Thyroid gland (tissue), 4 donors: ENCODE measurements at regions not wholly inside any gene's neighbourhood (a gene's known extent, or its start where the extent isn't known, plus 50 kb on each side); places are given as distances from the start of the nearest gene placed in this dataset.

ENCODE experiments used
- DNase-seq, 2 donors: peaks; one replicate each; pipeline ENCODE4 v3.0.0-alpha.2; 2019
- H3K27ac ChIP-seq, 3 donors: fragments of 200-600 bp; sonication (generic); 1 replicate in 2 of 3; 2 replicates in 1 of 3; pipeline ENCODE4 v1.5.1; 2016 to 2019; ENCODE audit warnings: mild to moderate bottlenecking in 1 of 3, moderate library complexity in 1 of 3
- H3K27me3 ChIP-seq: fragments of 200-600 bp; sonication (generic); one replicate; pipeline ENCODE4 v1.5.1; 2019
- H3K36me3 ChIP-seq, 2 donors: fragments of 200-600 bp; sonication (generic); one replicate each; pipeline ENCODE4 v1.5.1; 2016 to 2019
- H3K4me1 ChIP-seq, 2 donors: fragments of 200-600 bp; sonication (generic); one replicate each; pipeline ENCODE4 v1.5.1; 2017 to 2019
- H3K4me3 ChIP-seq, 3 donors: fragments of 200-600 bp; sonication (generic); replicated peaks in 1 of 3; 1 replicate in 2 of 3; 2 replicates in 1 of 3; pipeline ENCODE4 v1.5.1; 2016; ENCODE audit warnings: mild to moderate bottlenecking in 1 of 3
- H3K9me3 ChIP-seq: fragments of 200-600 bp; sonication (generic); one replicate; pipeline ENCODE4 v1.5.1; 2017
- POLR2A ChIP-seq, 2 donors: fragments of 450-650 bp; IDR thresholded peaks; one replicate each; pipeline ENCODE4 v1.6.1; 2017; ENCODE audit warnings: antibody characterized with exemption in 2 of 2, mild to moderate bottlenecking in 2 of 2, moderate library complexity in 1 of 2
- WGBS, 2 donors: methylation state at CpG; one replicate each; pipeline ENCODE4 v1.1.5; 2017; 5-methylcytosine and 5-hydroxymethylcytosine counted together
- intact Hi-C: fragments of 100-400 bp; cut with DNase I; formaldehyde crosslinking; loops from one replicate; pipeline ENCODE4 v1.15.1; 2023
- TF ChIP-seq, protein P1 (sequence below), 6 experiments: fragments of 200-600 bp in 3 of 6; fragments of 450-650 bp in 3 of 6; sonication (generic) in 3 of 6; IDR thresholded peaks; one replicate each; pipeline ENCODE4 v1.5.1; 2016 to 2019; ENCODE audit warnings: antibody characterized with exemption in 6 of 6, mild to moderate bottlenecking in 2 of 6, inconsistent platforms in 1 of 6, moderate library complexity in 1 of 6

DNA sequence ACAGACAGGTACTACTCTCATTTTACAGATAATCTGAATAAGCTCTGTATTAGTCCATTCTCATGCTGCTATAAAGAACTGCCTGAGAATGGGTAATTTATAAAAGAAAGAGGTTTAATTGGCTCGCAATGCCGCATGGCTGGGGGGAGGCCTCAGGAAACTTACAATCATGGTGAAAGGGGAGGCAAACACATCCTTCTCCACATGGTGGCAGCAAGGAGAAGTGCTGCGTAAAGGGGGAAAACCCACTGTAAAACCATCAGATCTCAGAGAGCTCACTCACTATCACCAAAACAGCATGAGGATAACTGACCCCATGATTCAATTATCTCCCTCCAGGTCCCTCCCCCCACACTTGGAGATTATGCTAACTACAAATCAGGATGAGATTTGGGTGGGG lies 254.4 kb downstream of the KCNE4 start:
- no peaks in the 10 kb centered on the region for H3K27me3 ChIP-seq
- H3K9me3 ChIP-seq = no peaks in the 10 kb centered on the region
- no peaks in the 10 kb centered on the region for H3K4me1 ChIP-seq
- H3K27ac ChIP-seq = no peak overlapping the region
- intact Hi-C loops = no loop called here
- no peaks in the 10 kb centered on the region for H3K36me3 ChIP-seq
- 75 to 83% methylated on average over 3 of the region's 3 CpGs for whole genome bisulfite sequencing, 2 donors
- no peak overlapping the region for H3K4me3 ChIP-seq
- DNase-seq = no peak
- no peak for TF ChIP-seq POLR2A (IDR thresholded peaks at IDR 0.05)
- TF ChIP-seq, protein P1, sequence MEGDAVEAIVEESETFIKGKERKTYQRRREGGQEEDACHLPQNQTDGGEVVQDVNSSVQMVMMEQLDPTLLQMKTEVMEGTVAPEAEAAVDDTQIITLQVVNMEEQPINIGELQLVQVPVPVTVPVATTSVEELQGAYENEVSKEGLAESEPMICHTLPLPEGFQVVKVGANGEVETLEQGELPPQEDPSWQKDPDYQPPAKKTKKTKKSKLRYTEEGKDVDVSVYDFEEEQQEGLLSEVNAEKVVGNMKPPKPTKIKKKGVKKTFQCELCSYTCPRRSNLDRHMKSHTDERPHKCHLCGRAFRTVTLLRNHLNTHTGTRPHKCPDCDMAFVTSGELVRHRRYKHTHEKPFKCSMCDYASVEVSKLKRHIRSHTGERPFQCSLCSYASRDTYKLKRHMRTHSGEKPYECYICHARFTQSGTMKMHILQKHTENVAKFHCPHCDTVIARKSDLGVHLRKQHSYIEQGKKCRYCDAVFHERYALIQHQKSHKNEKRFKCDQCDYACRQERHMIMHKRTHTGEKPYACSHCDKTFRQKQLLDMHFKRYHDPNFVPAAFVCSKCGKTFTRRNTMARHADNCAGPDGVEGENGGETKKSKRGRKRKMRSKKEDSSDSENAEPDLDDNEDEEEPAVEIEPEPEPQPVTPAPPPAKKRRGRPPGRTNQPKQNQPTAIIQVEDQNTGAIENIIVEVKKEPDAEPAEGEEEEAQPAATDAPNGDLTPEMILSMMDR (IDR thresholded peaks at IDR 0.05) = no peak

DNA sequence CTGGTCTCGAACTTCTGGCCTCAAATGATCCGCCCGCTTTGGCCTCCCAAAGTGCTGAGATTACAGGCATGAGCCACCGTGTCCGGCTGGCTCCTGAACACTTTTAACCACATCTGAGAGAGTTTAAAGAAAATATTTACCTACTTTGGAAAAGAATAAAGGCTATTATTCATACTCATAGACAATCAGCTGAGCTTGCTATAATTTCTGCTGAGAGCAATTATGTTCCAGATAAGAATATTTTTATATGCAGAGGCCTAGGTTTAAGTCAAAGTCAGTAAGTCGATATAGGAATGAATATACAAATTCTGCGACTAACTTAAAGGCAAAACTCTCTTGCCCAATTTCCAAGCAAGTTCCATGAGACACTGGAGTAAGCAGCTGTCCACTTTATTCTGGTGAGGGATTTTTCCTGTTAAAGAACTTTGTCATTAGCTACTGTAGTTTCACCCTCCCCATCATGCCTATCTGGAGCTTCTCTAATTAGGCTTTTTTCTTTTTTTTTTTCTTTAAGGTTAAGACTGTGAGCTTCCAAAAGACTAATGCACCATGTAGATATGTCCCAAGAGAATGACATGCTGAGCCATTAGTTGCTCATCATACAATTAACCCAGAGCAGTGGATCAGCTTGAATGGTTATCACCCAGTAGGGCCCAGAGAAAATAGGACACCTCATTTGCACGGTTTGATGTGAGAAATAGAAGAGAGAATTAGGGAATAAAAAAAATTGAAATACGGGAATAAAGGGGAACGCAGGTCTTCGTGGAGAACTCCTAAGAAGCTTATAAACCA lies 260.1 kb downstream of the KCNE4 start:
- H3K36me3 ChIP-seq = no peaks in the 10 kb centered on the region
- WGBS, 2 donors = 82 to 89% methylated on average over 11 of the region's 11 CpGs
- H3K4me1 ChIP-seq = no peaks in the 10 kb centered on the region
- H3K4me3 ChIP-seq = no peak overlapping the region
- DNase-seq = no peak
- no peaks in the 10 kb centered on the region for H3K27me3 ChIP-seq
- no peak for TF ChIP-seq POLR2A (IDR thresholded peaks at IDR 0.05)
- TF ChIP-seq, protein P1 (IDR thresholded peaks at IDR 0.05) = no peak
- H3K27ac ChIP-seq = no peak overlapping the region
- H3K9me3 ChIP-seq = no peaks in the 10 kb centered on the region
- intact Hi-C loops = no loop called here

DNA sequence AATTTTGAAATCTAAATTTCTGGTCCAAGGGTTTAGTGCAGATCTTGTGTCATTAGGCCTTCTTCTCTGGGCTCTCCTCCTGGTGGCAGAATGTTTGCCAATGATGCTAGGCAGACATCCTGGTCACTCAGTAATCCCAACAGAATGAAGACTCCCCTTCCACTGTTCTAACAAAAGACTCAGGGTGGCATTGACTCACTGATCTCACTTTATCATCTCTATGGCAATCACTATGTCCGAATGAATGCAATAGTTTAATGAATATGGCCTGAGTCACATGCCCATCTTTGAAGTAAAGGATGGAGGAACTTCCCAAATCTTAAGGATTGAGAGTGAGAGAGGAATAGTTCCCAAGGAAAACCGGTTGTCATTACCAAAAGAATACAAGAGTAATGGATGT lies 261.1 kb downstream of the KCNE4 start:
- H3K27me3 ChIP-seq = no peaks in the 10 kb centered on the region
- no peaks in the 10 kb centered on the region for H3K9me3 ChIP-seq
- no peak overlapping the region for H3K4me3 ChIP-seq
- TF ChIP-seq, protein P1 (IDR thresholded peaks at IDR 0.05) = no peak
- no peak for TF ChIP-seq POLR2A (IDR thresholded peaks at IDR 0.05)
- no peaks in the 10 kb centered on the region for H3K36me3 ChIP-seq
- H3K4me1 ChIP-seq = no peaks in the 10 kb centered on the region
- H3K27ac ChIP-seq = no peak overlapping the region
- no peak for DNase-seq
- intact Hi-C loops = no loop called here
- 79 to 81% methylated on average over 2 of the region's 2 CpGs for WGBS, 2 donors

DNA sequence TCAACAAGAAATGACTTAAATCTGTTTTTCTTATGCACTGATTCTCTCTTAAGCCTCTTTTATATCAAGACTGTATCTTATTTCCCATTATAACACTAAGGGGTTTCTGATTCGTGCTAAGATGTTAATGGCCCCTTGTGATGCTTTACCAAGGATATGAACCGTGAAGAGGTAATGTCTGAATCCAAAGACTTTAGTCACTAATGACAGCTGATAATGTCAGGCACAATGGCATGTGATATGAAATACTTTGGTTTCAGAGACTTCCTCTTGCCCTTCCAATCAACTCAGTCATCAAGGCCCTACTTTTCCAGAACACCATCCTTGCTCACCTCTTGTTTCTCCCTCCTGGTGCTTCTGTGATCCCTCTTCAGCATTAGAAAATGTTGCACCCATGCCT lies 262.8 kb downstream of the KCNE4 start:
- intact Hi-C loops = no loop called here
- no peak overlapping the region for H3K4me3 ChIP-seq
- TF ChIP-seq, protein P1 (IDR thresholded peaks at IDR 0.05) = no peak
- no peak for TF ChIP-seq POLR2A (IDR thresholded peaks at IDR 0.05)
- 63 to 78% methylated on average over 2 of the region's 2 CpGs for WGBS, 2 donors
- no peaks in the 10 kb centered on the region for H3K9me3 ChIP-seq
- H3K27ac ChIP-seq = no peak overlapping the region
- H3K36me3 ChIP-seq = no peaks in the 10 kb centered on the region
- no peaks in the 10 kb centered on the region for H3K4me1 ChIP-seq
- H3K27me3 ChIP-seq = no peaks in the 10 kb centered on the region
- no peak for DNase-seq

DNA sequence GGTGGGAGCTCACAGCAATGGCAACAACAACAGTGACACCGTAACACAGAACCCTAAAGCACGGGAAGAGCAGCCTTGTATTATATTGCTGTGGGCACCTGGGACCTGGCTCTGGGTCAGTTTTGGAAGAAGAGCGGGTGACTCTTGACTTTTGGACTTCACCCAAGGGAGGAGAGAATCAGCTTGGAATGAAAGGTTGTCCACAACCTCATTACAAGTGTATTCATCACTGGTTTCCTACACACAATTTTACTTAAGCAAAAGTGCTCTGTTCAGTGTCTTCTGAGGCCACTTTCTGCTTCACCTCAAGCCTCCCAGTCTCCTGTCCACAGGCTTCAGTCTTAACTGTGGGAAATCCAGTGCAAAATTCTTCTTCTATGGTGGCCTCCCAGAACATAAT lies 263.8 kb downstream of the KCNE4 start:
- no peaks in the 10 kb centered on the region for H3K4me1 ChIP-seq
- no peak overlapping the region for H3K27ac ChIP-seq
- TF ChIP-seq POLR2A (IDR thresholded peaks at IDR 0.05) = no peak
- TF ChIP-seq, protein P1 (IDR thresholded peaks at IDR 0.05) = no peak
- intact Hi-C loops = no loop called here
- WGBS, 2 donors = 24 to 74% methylated on average over 3 of the region's 3 CpGs
- no peaks in the 10 kb centered on the region for H3K27me3 ChIP-seq
- no peaks in the 10 kb centered on the region for H3K36me3 ChIP-seq
- no peak overlapping the region for H3K4me3 ChIP-seq
- H3K9me3 ChIP-seq = no peaks in the 10 kb centered on the region
- no peak for DNase-seq
